WTC11 (cell line): ENCODE measurements at regions not wholly inside any gene's neighbourhood (a gene's known extent, or its start where the extent isn't known, plus 50 kb on each side); places are given as distances from the start of the nearest gene placed in this dataset.

Source experiments
- ATAC-seq: fragments of 200-7000 bp; cut with Tn5 transposase; 2 replicates; pipeline ENCODE4 v1.10.0; 2021; ENCODE audit warnings: mild to moderate bottlenecking, moderate library complexity
- CTCF ChIA-PET: fragments of 300-600 bp; sonication (Branson Sonifier 250); formaldehyde crosslinking; loops from one replicate; lab custom pipeline; 2021; ENCODE audit warnings: antibody characterized with exemption; lab: Charles Lee
- POLR2A ChIA-PET: fragments of 350-600 bp; sonication (Branson Sonifier 250); formaldehyde crosslinking; loops from one replicate; lab custom pipeline; 2021; ENCODE audit warnings: antibody characterized with exemption; lab: Charles Lee
- DNase-seq: peaks from one replicate; pipeline ENCODE4 v3.0.0; 2021; ENCODE audit warnings: low spot score
- H3K27ac Mint-ChIP-seq: 2 replicates; pipeline ENCODE4 v1.8.0; 2021; ENCODE audit warnings: mixed read lengths
- H3K27me3 Mint-ChIP-seq: 2 replicates; pipeline ENCODE4 v1.8.0; 2021; ENCODE audit warnings: low read depth, mild to moderate bottlenecking, moderate library complexity, mixed read lengths
- H3K36me3 Mint-ChIP-seq: 2 replicates; pipeline ENCODE4 v1.8.0; 2021; ENCODE audit warnings: mixed read lengths
- H3K4me1 Mint-ChIP-seq: 2 replicates; pipeline ENCODE4 v1.8.0; 2022; ENCODE audit warnings: mixed read lengths
- H3K4me3 Mint-ChIP-seq: 2 replicates; pipeline ENCODE4 v1.8.0; 2021; ENCODE audit warnings: mild to moderate bottlenecking, moderate library complexity, mixed read lengths
- H3K9me3 Mint-ChIP-seq: 2 replicates; pipeline ENCODE4 v1.8.0; 2021; ENCODE audit warnings: mixed read lengths
- AFF4 ChIP-seq: sonication (generic); formaldehyde crosslinking; IDR thresholded peaks from 2 replicates; pipeline ENCODE4 v1.8.1; 2023; ENCODE audit warnings: mild to moderate bottlenecking, missing genetic modification reagents, borderline replicate concordance
- ATF3 ChIP-seq: sonication (generic); formaldehyde crosslinking; conservative IDR thresholded peaks from 2 replicates; pipeline ENCODE4 v1.8.1; 2022; ENCODE audit warnings: mild to moderate bottlenecking, missing genetic modification reagents
- CBFB ChIP-seq: sonication (generic); formaldehyde crosslinking; IDR thresholded peaks from 2 replicates; pipeline ENCODE4 v1.8.1; 2022; ENCODE audit warnings: mild to moderate bottlenecking, low read depth, missing genetic modification reagents
- CREB1 ChIP-seq: sonication (generic); formaldehyde crosslinking; IDR thresholded peaks from 2 replicates; pipeline ENCODE4 v1.8.0; 2023; ENCODE audit warnings: mild to moderate bottlenecking, missing genetic modification reagents
- ERG ChIP-seq: fragments of 250-450 bp; sonication (Bioruptor Pico); IDR thresholded peaks from 2 replicates; pipeline ENCODE4 v1.8.0; 2021; ENCODE audit warnings: mild to moderate bottlenecking
- ETV6 ChIP-seq: sonication (generic); formaldehyde crosslinking; IDR thresholded peaks from 2 replicates; pipeline ENCODE4 v1.8.1; 2022; ENCODE audit warnings: mild to moderate bottlenecking, missing genetic modification reagents
- KAT7 ChIP-seq: sonication (generic); formaldehyde crosslinking; IDR thresholded peaks from 2 replicates; pipeline ENCODE4 v1.8.1; 2023; ENCODE audit warnings: missing genetic modification reagents, mild to moderate bottlenecking, borderline replicate concordance
- NFE2L1 ChIP-seq: sonication (generic); formaldehyde crosslinking; IDR thresholded peaks from 2 replicates; pipeline ENCODE4 v1.8.1; 2023; ENCODE audit warnings: missing genetic modification reagents
- TCF7 ChIP-seq: sonication (generic); formaldehyde crosslinking; IDR thresholded peaks from 2 replicates; pipeline ENCODE4 v1.8.0; 2022; ENCODE audit warnings: mild to moderate bottlenecking, low read depth, missing genetic modification reagents, moderate library complexity
- ZNF396 ChIP-seq: fragments of 250-450 bp; sonication (Bioruptor Pico); IDR thresholded peaks from 2 replicates; pipeline ENCODE4 v1.8.0; 2021; ENCODE audit warnings: mild to moderate bottlenecking, moderate library complexity, borderline replicate concordance
- TF ChIP-seq, protein P1 (sequence below): sonication (generic); formaldehyde crosslinking; conservative IDR thresholded peaks from 2 replicates; pipeline ENCODE4 v1.8.1; 2023; ENCODE audit warnings: mild to moderate bottlenecking, low read depth, missing genetic modification reagents, moderate library complexity
- TF ChIP-seq, protein P2 (sequence below): sonication (generic); formaldehyde crosslinking; IDR thresholded peaks from 2 replicates; pipeline ENCODE4 v1.8.0; 2022; ENCODE audit warnings: missing genetic modification reagents
- TF ChIP-seq, protein P3 (sequence below): sonication (generic); formaldehyde crosslinking; IDR thresholded peaks from 2 replicates; pipeline ENCODE4 v1.8.1; 2022; ENCODE audit warnings: mild to moderate bottlenecking, moderate library complexity, missing genetic modification reagents

DNA sequence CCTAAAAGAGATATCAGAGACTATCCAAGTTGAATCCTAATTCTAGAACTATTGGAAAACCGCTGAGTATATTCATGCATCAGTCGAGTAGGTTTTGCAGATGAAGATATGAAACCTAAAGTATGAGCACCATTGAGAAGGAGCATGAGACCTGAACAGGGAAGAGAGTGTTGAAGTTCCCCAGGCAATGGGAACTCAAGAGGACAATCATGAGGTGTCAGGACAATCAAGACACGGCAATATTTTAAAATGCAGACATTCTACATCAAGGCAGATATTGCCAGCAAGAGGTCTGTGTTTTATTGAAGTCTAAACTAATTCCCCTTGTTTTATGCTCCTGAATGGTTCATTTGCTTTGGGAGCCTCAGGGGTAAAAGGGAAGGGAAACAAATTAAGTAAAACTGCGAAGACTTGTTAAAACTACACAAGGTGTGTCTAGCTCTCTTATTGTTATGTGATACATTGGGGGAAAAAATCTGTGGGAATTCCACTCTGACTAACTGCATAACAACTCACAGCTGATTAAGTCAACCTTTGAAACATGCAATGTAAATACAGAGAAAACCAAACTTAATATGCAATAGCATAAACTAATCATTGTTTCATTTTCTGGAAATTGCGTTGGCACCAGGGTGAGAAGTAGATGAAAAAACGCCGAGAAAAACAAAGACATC is 347.9 kb upstream of the ADGRL2 start:
- H3K36me3 Mint-ChIP-seq, result no peaks in the 10 kb centered on the region
- H3K27me3 Mint-ChIP-seq, result no peaks in the 10 kb centered on the region
- H3K9me3 Mint-ChIP-seq, result no peaks in the 10 kb centered on the region
- DNase-seq, result no peak
- ATAC-seq, result no peak
- CTCF ChIA-PET, result no interaction called here
- POLR2A ChIA-PET, result no interaction called here
- TF ChIP-seq, protein P1, sequence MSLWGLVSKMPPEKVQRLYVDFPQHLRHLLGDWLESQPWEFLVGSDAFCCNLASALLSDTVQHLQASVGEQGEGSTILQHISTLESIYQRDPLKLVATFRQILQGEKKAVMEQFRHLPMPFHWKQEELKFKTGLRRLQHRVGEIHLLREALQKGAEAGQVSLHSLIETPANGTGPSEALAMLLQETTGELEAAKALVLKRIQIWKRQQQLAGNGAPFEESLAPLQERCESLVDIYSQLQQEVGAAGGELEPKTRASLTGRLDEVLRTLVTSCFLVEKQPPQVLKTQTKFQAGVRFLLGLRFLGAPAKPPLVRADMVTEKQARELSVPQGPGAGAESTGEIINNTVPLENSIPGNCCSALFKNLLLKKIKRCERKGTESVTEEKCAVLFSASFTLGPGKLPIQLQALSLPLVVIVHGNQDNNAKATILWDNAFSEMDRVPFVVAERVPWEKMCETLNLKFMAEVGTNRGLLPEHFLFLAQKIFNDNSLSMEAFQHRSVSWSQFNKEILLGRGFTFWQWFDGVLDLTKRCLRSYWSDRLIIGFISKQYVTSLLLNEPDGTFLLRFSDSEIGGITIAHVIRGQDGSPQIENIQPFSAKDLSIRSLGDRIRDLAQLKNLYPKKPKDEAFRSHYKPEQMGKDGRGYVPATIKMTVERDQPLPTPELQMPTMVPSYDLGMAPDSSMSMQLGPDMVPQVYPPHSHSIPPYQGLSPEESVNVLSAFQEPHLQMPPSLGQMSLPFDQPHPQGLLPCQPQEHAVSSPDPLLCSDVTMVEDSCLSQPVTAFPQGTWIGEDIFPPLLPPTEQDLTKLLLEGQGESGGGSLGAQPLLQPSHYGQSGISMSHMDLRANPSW (CRISPR knock-in tag), result no peak
- TF ChIP-seq TCF7 (CRISPR knock-in tag) (no peak), ETV6 (CRISPR knock-in tag) (no peak)
- H3K4me3 Mint-ChIP-seq, result no peak overlapping the region
- no peak overlapping the region for H3K27ac Mint-ChIP-seq
- peaks cover 28% of the 10 kb centered on the region for H3K4me1 Mint-ChIP-seq

DNA sequence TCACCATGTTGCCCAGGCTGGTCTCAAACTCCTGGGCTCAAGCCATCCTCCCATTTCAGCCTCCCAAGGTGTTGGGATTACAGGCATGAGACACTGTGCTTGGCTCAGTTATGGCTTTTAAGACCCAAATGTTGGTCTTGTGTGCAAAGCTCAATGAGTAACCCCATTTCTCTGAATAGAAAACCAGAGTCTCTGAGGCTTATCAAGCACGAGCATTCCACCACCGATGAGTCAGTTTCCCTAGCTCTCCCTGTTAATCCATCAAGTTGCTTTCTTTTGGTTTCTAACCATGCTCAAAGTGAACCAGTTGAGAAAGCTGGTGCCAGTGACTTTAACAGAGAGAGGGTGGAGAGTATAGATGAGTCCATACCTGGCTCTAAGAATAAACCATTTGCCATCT is 350.9 kb upstream of the ADGRL2 start:
- DNase-seq, result no peak
- ATAC-seq, result no peak
- POLR2A ChIA-PET, result no interaction called here
- CTCF ChIA-PET, result no interaction called here
- Mint-ChIP-seq H3K4me1 (peaks cover 31% of the 10 kb centered on the region), H3K4me3 (no peak overlapping the region), H3K27ac (no peak overlapping the region), H3K36me3 (no peaks in the 10 kb centered on the region), H3K9me3 (no peaks in the 10 kb centered on the region), H3K27me3 (no peaks in the 10 kb centered on the region)
- TF ChIP-seq AFF4 (CRISPR knock-in tag), result no peak

DNA sequence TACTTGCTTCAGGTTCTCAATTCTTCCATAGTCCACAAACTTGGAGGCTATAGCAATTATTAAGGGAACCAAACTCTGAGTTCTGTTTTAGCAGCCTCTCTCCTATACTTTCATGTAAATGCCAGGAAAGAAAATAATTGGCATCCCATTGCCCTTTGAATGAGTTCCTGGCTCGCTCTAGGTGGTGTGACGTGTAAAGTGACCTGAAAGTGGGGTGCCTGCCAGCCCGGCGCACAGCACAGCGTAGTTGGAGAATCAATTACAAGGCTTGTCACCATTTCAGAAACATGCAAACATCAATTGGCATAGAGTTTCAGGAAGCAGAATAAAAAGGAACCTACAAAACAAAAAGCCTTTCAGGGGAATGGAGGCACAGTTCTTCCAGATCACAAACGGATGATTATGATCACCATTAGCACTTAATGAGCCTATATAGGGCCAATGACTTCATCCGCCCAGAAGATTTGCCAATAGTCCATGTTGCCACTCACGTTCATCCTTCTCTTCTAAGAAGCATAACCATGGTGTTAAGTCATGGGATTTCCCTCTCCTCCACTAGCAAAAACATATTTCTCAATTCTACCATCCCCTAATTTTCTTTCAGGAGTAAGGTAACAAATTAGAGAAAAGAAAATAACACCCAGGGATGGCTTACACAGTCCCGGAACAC is 354.6 kb upstream of the ADGRL2 start:
- Mint-ChIP-seq H3K36me3 (no peaks in the 10 kb centered on the region), H3K27ac (no peak overlapping the region), H3K4me3 (no peak overlapping the region), H3K27me3 (no peaks in the 10 kb centered on the region; the same call in 1 of the 2 replicates), H3K9me3 (no peaks in the 10 kb centered on the region), H3K4me1 (peaks cover 4% of the 10 kb centered on the region; the same call in 1 of the 2 replicates)
- POLR2A ChIA-PET, result no interaction called here
- no peak for ATAC-seq
- DNase-seq, result no peak
- CTCF ChIA-PET, result no interaction called here
- TF ChIP-seq NFE2L1 (no peak), ERG (no peak), KAT7 (CRISPR knock-in tag) (no peak), CREB1 (CRISPR knock-in tag) (no peak), ZNF396 (CRISPR knock-in tag) (no peak), CBFB (CRISPR knock-in tag) (no peak), ATF3 (CRISPR knock-in tag) (no peak)
- TF ChIP-seq, protein P2, sequence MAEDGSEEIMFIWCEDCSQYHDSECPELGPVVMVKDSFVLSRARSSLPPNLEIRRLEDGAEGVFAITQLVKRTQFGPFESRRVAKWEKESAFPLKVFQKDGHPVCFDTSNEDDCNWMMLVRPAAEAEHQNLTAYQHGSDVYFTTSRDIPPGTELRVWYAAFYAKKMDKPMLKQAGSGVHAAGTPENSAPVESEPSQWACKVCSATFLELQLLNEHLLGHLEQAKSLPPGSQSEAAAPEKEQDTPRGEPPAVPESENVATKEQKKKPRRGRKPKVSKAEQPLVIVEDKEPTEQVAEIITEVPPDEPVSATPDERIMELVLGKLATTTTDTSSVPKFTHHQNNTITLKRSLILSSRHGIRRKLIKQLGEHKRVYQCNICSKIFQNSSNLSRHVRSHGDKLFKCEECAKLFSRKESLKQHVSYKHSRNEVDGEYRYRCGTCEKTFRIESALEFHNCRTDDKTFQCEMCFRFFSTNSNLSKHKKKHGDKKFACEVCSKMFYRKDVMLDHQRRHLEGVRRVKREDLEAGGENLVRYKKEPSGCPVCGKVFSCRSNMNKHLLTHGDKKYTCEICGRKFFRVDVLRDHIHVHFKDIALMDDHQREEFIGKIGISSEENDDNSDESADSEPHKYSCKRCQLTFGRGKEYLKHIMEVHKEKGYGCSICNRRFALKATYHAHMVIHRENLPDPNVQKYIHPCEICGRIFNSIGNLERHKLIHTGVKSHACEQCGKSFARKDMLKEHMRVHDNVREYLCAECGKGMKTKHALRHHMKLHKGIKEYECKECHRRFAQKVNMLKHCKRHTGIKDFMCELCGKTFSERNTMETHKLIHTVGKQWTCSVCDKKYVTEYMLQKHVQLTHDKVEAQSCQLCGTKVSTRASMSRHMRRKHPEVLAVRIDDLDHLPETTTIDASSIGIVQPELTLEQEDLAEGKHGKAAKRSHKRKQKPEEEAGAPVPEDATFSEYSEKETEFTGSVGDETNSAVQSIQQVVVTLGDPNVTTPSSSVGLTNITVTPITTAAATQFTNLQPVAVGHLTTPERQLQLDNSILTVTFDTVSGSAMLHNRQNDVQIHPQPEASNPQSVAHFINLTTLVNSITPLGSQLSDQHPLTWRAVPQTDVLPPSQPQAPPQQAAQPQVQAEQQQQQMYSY (CRISPR knock-in tag), result no peak
- TF ChIP-seq, protein P3, sequence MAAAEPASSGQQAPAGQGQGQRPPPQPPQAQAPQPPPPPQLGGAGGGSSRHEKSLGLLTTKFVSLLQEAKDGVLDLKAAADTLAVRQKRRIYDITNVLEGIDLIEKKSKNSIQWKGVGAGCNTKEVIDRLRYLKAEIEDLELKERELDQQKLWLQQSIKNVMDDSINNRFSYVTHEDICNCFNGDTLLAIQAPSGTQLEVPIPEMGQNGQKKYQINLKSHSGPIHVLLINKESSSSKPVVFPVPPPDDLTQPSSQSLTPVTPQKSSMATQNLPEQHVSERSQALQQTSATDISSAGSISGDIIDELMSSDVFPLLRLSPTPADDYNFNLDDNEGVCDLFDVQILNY (CRISPR knock-in tag), result no peak
- TF ChIP-seq, protein P1 (CRISPR knock-in tag), result no peak
